Vagina (tissue), 2 donors: ENCODE measurements at regions not wholly inside any gene's neighbourhood (a gene's known extent, or its start where the extent isn't known, plus 50 kb on each side); places are given as distances from the start of the nearest gene placed in this dataset.

Source experiments
- DNase-seq, 2 donors: peaks; one replicate each; pipeline ENCODE4 v3.0.0-alpha.2; 2017; ENCODE audit errors: extremely low spot score in 2 of 2
- H3K27ac ChIP-seq: fragments of 200-600 bp; sonication (generic); one replicate; pipeline ENCODE4 v1.5.1; 2019
- H3K27me3 ChIP-seq: fragments of 200-600 bp; sonication (generic); one replicate; pipeline ENCODE4 v1.5.1; 2019
- H3K36me3 ChIP-seq, 2 donors: fragments of 200-600 bp; sonication (generic); one replicate each; pipeline ENCODE4 v1.5.1; 2017 to 2019
- H3K4me1 ChIP-seq: fragments of 200-600 bp; sonication (generic); one replicate; pipeline ENCODE4 v1.5.1; 2019
- H3K4me3 ChIP-seq, 2 donors: fragments of 200-600 bp; sonication (generic); 1 replicate in 1 of 2; 2 replicates in 1 of 2; pipeline ENCODE4 v1.5.1; 2016 to 2019
- H3K9me3 ChIP-seq: fragments of 200-600 bp; sonication (generic); one replicate; pipeline ENCODE4 v1.5.1; 2019
- CTCF ChIP-seq, 3 experiments: fragments of 450-650 bp in 2 of 3; fragments of 200-600 bp in 1 of 3; sonication (generic) in 1 of 3; IDR thresholded peaks; one replicate each; pipeline ENCODE4 v1.5.1; 2017 to 2019; ENCODE audit warnings: antibody characterized with exemption in 3 of 3, mild to moderate bottlenecking in 2 of 3, moderate library complexity in 2 of 3
- POLR2A ChIP-seq, 2 donors: fragments of 450-650 bp; IDR thresholded peaks; one replicate each; pipeline ENCODE4 v1.6.1; 2017; ENCODE audit warnings: antibody characterized with exemption in 2 of 2, mild to moderate bottlenecking in 2 of 2, moderate library complexity in 2 of 2
- POLR2AphosphoS5 ChIP-seq, 2 donors: sonication (generic); formaldehyde crosslinking; IDR thresholded peaks; one replicate each; pipeline ENCODE4 v1.9.0; 2017; ENCODE audit warnings: antibody characterized with exemption in 2 of 2, mild to moderate bottlenecking in 2 of 2, low read depth in 1 of 2; ENCODE audit not compliant: insufficient read depth in 1 of 2
- intact Hi-C: fragments of 100-400 bp; cut with DNase I; formaldehyde crosslinking; loops from one replicate; pipeline ENCODE4 v1.15.1; 2023

- no peak overlapping the region for H3K27ac ChIP-seq
These were observed 1351.1 kb upstream of the B3GALT2 start for GRCh38 chr1:194537521-194537920.

GRCh38 chr1:194535369-194535768 lies 1349.0 kb upstream of the B3GALT2 start:
- no peak for DNase-seq
- H3K9me3 ChIP-seq, result no peaks in the 10 kb centered on the region
- no peak overlapping the region for H3K27ac ChIP-seq
- no peaks in the 10 kb centered on the region for H3K4me1 ChIP-seq
- TF ChIP-seq POLR2A (IDR thresholded peaks at IDR 0.05) (no peak), POLR2AphosphoS5 (IDR thresholded peaks at IDR 0.05; ENCODE audit: insufficient read depth in 1 of 2, low read depth in 1 of 2) (no peak), CTCF (IDR thresholded peaks at IDR 0.05) (no peak)
- intact Hi-C loops, result no loop called here
- no peaks in the 10 kb centered on the region for H3K36me3 ChIP-seq
- H3K4me3 ChIP-seq, result no peak overlapping the region
- no peaks in the 10 kb centered on the region for H3K27me3 ChIP-seq

More at GRCh38 chr1:194537521-194537920, 1351.1 kb upstream of the B3GALT2 start:
- H3K4me3 ChIP-seq, result no peak overlapping the region
- H3K4me1 ChIP-seq, result no peaks in the 10 kb centered on the region
- no peaks in the 10 kb centered on the region for H3K27me3 ChIP-seq
- no peak for DNase-seq
- H3K36me3 ChIP-seq, result no peaks in the 10 kb centered on the region
- no peak for TF ChIP-seq POLR2AphosphoS5 (IDR thresholded peaks at IDR 0.05; ENCODE audit: insufficient read depth in 1 of 2, low read depth in 1 of 2)
- no peak for TF ChIP-seq POLR2A (IDR thresholded peaks at IDR 0.05)
- no peak for TF ChIP-seq CTCF (IDR thresholded peaks at IDR 0.05)
- intact Hi-C loops, result no loop called here
- H3K9me3 ChIP-seq, result no peaks in the 10 kb centered on the region

GRCh38 chr1:194534784-194535183 lies 1348.4 kb upstream of the B3GALT2 start:
- no peaks in the 10 kb centered on the region for H3K4me1 ChIP-seq
- DNase-seq, result no peak
- no peak overlapping the region for H3K27ac ChIP-seq
- intact Hi-C loops, result no loop called here
- no peak overlapping the region for H3K4me3 ChIP-seq
- no peaks in the 10 kb centered on the region for H3K27me3 ChIP-seq
- no peaks in the 10 kb centered on the region for H3K36me3 ChIP-seq
- no peaks in the 10 kb centered on the region for H3K9me3 ChIP-seq
- TF ChIP-seq POLR2AphosphoS5 (IDR thresholded peaks at IDR 0.05; ENCODE audit: insufficient read depth in 1 of 2, low read depth in 1 of 2) (no peak), CTCF (IDR thresholded peaks at IDR 0.05) (no peak), POLR2A (IDR thresholded peaks at IDR 0.05) (no peak)

- TF ChIP-seq POLR2AphosphoS5 (IDR thresholded peaks at IDR 0.05; ENCODE audit: insufficient read depth in 1 of 2, low read depth in 1 of 2) (no peak), POLR2A (IDR thresholded peaks at IDR 0.05) (no peak), CTCF (IDR thresholded peaks at IDR 0.05) (no peak)
- no peak for DNase-seq
- Histone ChIP-seq H3K4me1 (no peaks in the 10 kb centered on the region), H3K27ac (no peak overlapping the region), H3K36me3 (no peaks in the 10 kb centered on the region), H3K9me3 (no peaks in the 10 kb centered on the region), H3K4me3 (no peak overlapping the region), H3K27me3 (no peaks in the 10 kb centered on the region)
- intact Hi-C loops, result no loop called here
These were observed 1347.2 kb upstream of the B3GALT2 start for GRCh38 chr1:194533641-194534040.

GRCh38 chr1:194517567-194517966 lies 1331.2 kb upstream of the B3GALT2 start:
- DNase-seq, result no peak
- intact Hi-C loops, result no loop called here
- H3K27ac ChIP-seq, result no peak overlapping the region
- H3K27me3 ChIP-seq, result no peaks in the 10 kb centered on the region
- H3K9me3 ChIP-seq, result no peaks in the 10 kb centered on the region
- H3K4me1 ChIP-seq, result no peaks in the 10 kb centered on the region
- TF ChIP-seq POLR2AphosphoS5 (IDR thresholded peaks at IDR 0.05; ENCODE audit: insufficient read depth in 1 of 2, low read depth in 1 of 2), result no peak
- no peak for TF ChIP-seq CTCF (IDR thresholded peaks at IDR 0.05)
- TF ChIP-seq POLR2A (IDR thresholded peaks at IDR 0.05), result no peak
- no peaks in the 10 kb centered on the region for H3K36me3 ChIP-seq
- no peak overlapping the region for H3K4me3 ChIP-seq
